ENCODE measurements at regions not wholly inside any gene's neighbourhood (a gene's known extent, or its start where the extent isn't known, plus 50 kb on each side); places are given as distances from the start of the nearest gene placed in this dataset.

GRCh38 chr4:100954046-100954445, 393.3 kb downstream of the PPP3CA start:
- Histone ChIP-seq H3K9ac (ENCODE audit: low read depth in 2 of 2, low read length in 2 of 2) (no peak overlapping the region), H3K9me3 (no peaks in the 10 kb centered on the region), H3K27ac (no peak overlapping the region), H3K36me3 (no peaks in the 10 kb centered on the region), H3K27me3 (no peaks in the 10 kb centered on the region), H3K4me3 (no peak overlapping the region), H3K4me1 (no peaks in the 10 kb centered on the region)
- no peak for DNase-seq
- TF ChIP-seq CTCF (IDR thresholded peaks at IDR 0.05) = no peak
- intact Hi-C loops (cut with DNase I) = no loop called here

- no peak overlapping the region for H3K9ac ChIP-seq (ENCODE audit: low read depth in 2 of 2, low read length in 2 of 2)
- no peaks in the 10 kb centered on the region for H3K27me3 ChIP-seq
- no peak for TF ChIP-seq CTCF (IDR thresholded peaks at IDR 0.05)
- DNase-seq = no peak
- H3K9me3 ChIP-seq = no peaks in the 10 kb centered on the region
- no peaks in the 10 kb centered on the region for H3K4me1 ChIP-seq
- intact Hi-C loops (cut with DNase I) = no loop called here
- H3K36me3 ChIP-seq = no peaks in the 10 kb centered on the region
- H3K27ac ChIP-seq = no peak overlapping the region
- H3K4me3 ChIP-seq = no peak overlapping the region
Observed at GRCh38 chr4:100953616-100954015, 393.7 kb downstream of the PPP3CA start.

- Histone ChIP-seq H3K36me3 (no peaks in the 10 kb centered on the region), H3K9ac (ENCODE audit: low read depth in 2 of 2, low read length in 2 of 2) (no peak overlapping the region), H3K4me3 (no peak overlapping the region), H3K27ac (no peak overlapping the region), H3K27me3 (no peaks in the 10 kb centered on the region), H3K4me1 (no peaks in the 10 kb centered on the region), H3K9me3 (no peaks in the 10 kb centered on the region)
- no peak for DNase-seq
- TF ChIP-seq CTCF (IDR thresholded peaks at IDR 0.05) = no peak
- intact Hi-C loops (cut with DNase I) = no loop called here
Observed at GRCh38 chr4:100952590-100952989, 394.7 kb downstream of the PPP3CA start.

- no peak for TF ChIP-seq CTCF (IDR thresholded peaks at IDR 0.05)
Observed at GRCh38 chr4:100949350-100949935, 397.9 kb downstream of the PPP3CA start.

GRCh38 chr4:100948911-100949310, 398.4 kb downstream of the PPP3CA start:
- H3K27ac ChIP-seq = no peak overlapping the region
- H3K4me3 ChIP-seq = no peak overlapping the region
- no peaks in the 10 kb centered on the region for H3K9me3 ChIP-seq
- no peak overlapping the region for H3K9ac ChIP-seq (ENCODE audit: low read depth in 2 of 2, low read length in 2 of 2)
- no peaks in the 10 kb centered on the region for H3K27me3 ChIP-seq
- intact Hi-C loops (cut with DNase I) = no loop called here
- no peak for DNase-seq
- H3K4me1 ChIP-seq = no peaks in the 10 kb centered on the region
- no peaks in the 10 kb centered on the region for H3K36me3 ChIP-seq
- TF ChIP-seq CTCF (IDR thresholded peaks at IDR 0.05) = no peak

More at GRCh38 chr4:100949350-100949935, 397.9 kb downstream of the PPP3CA start:
- Histone ChIP-seq H3K9me3 (no peaks in the 10 kb centered on the region), H3K9ac (ENCODE audit: low read depth in 2 of 2, low read length in 2 of 2) (no peak overlapping the region), H3K36me3 (no peaks in the 10 kb centered on the region), H3K4me3 (no peak overlapping the region), H3K4me1 (no peaks in the 10 kb centered on the region), H3K27me3 (no peaks in the 10 kb centered on the region), H3K27ac (no peak overlapping the region)
- no peak for DNase-seq
- intact Hi-C loops (cut with DNase I) = no loop called here
